Hippocampal formation (tissue), 2 donors: ENCODE measurements at regions not wholly inside any gene's neighbourhood (a gene's known extent, or its start where the extent isn't known, plus 50 kb on each side); places are given as distances from the start of the nearest gene placed in this dataset.

ENCODE experiments used
- DNase-seq, 2 donors: peaks; one replicate each; lab custom pipeline; 2025; lab: John Stamatoyannopoulos, UW

- no peak for DNase-seq
Observed at GRCh38 chr9:95756986-95757385, 118.5 kb upstream of the ERCC6L2 start.

- DNase-seq: no peak
Observed at GRCh38 chr9:95756101-95756500, 119.4 kb upstream of the ERCC6L2 start.

- no peak for DNase-seq
Observed at GRCh38 chr9:95755421-95755730, 120.1 kb upstream of the ERCC6L2 start.

GRCh38 chr9:95754533-95755420, 120.7 kb upstream of the ERCC6L2 start:
- DNase-seq: no peak

- DNase-seq: no peak
Observed at GRCh38 chr9:95753762-95754465, 121.6 kb upstream of the ERCC6L2 start.

GRCh38 chr9:95752129-95752731, 123.3 kb upstream of the ERCC6L2 start:
- DNase-seq: no peak

- no peak for DNase-seq
Observed at GRCh38 chr9:95751520-95751790, 124.0 kb upstream of the ERCC6L2 start.

- no peak for DNase-seq
Observed at GRCh38 chr9:95750725-95751519, 124.6 kb upstream of the ERCC6L2 start.

- DNase-seq: no peak
Observed at GRCh38 chr9:95749493-95749892, 126.0 kb upstream of the ERCC6L2 start.

- no peak for DNase-seq
Observed at GRCh38 chr9:95746408-95747180, 128.9 kb upstream of the ERCC6L2 start.

- DNase-seq: no peak
Observed at GRCh38 chr9:95742821-95743220, 132.7 kb upstream of the ERCC6L2 start.

- DNase-seq: no peak
Observed at GRCh38 chr9:95741631-95742030, 133.9 kb upstream of the ERCC6L2 start.

GRCh38 chr9:95740217-95741004, 135.1 kb upstream of the ERCC6L2 start:
- no peak for DNase-seq

- DNase-seq: no peak
Observed at GRCh38 chr9:95738438-95738837, 137.1 kb upstream of the ERCC6L2 start.

- no peak for DNase-seq
Observed at GRCh38 chr9:95736891-95737522, 138.5 kb upstream of the ERCC6L2 start.

GRCh38 chr9:95736370-95736769, 139.1 kb upstream of the ERCC6L2 start:
- no peak for DNase-seq

- DNase-seq: no peak
Observed at GRCh38 chr9:95735701-95736100, 139.8 kb upstream of the ERCC6L2 start.

- DNase-seq: no peak
Observed at GRCh38 chr9:95733741-95734666, 141.5 kb upstream of the ERCC6L2 start.
